ENCODE measurements at regions not wholly inside any gene's neighbourhood (a gene's known extent, or its start where the extent isn't known, plus 50 kb on each side); places are given as distances from the start of the nearest gene placed in this dataset.

DNA sequence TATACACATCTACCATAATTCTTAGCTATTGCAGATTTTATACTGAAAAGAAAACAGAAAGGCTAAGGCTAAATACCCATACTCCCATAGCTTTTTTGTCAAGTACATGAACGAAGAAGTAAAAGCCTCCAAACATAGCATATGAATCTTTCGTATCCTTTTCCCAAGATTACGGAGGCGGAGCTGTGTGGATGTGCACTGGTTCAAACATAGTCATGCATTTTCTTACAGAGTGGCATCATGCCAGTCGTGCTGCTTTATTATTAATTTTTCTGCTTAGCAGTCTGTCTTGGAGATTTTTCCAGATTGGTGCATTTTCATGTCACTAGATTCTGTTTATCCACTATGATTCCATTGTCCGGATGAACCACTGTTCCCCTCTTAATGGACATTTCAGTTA lies 118.7 kb upstream of the RUNX3 start:
- Histone ChIP-seq H3K36me3 (ENCODE audit: insufficient read depth, low read length) (no peaks in the 10 kb centered on the region), H3K4me1 (ENCODE audit: insufficient read depth, low read length, poor library complexity, severe bottlenecking) (no peaks in the 10 kb centered on the region), H4K20me1 (ENCODE audit: insufficient read depth, low read length) (no peaks in the 10 kb centered on the region), H3K27ac (ENCODE audit: low read depth, low read length, poor library complexity, severe bottlenecking) (no peak overlapping the region), H2AFZ (ENCODE audit: low read length) (no peak overlapping the region), H3K4me3 (ENCODE audit: low read depth, low read length, poor library complexity, severe bottlenecking) (no peak overlapping the region), H3K9me3 (ENCODE audit: low read length) (no peaks in the 10 kb centered on the region), H3K4me2 (ENCODE audit: low read length) (no peak overlapping the region), H3K9me2 (ENCODE audit: insufficient read depth, low read length) (no peaks in the 10 kb centered on the region), H3K79me2 (ENCODE audit: insufficient read depth, low read depth, low read length) (no peaks in the 10 kb centered on the region)
- intact Hi-C loops (cut with micrococcal nuclease; ENCODE audit: unreplicated experiment): no loop called here
- no peak for TF ChIP-seq EZH2phosphoT487 (IDR thresholded peaks at IDR 0.05; ENCODE audit: borderline replicate concordance, low read depth, low read length)
- TF ChIP-seq, protein P1, sequence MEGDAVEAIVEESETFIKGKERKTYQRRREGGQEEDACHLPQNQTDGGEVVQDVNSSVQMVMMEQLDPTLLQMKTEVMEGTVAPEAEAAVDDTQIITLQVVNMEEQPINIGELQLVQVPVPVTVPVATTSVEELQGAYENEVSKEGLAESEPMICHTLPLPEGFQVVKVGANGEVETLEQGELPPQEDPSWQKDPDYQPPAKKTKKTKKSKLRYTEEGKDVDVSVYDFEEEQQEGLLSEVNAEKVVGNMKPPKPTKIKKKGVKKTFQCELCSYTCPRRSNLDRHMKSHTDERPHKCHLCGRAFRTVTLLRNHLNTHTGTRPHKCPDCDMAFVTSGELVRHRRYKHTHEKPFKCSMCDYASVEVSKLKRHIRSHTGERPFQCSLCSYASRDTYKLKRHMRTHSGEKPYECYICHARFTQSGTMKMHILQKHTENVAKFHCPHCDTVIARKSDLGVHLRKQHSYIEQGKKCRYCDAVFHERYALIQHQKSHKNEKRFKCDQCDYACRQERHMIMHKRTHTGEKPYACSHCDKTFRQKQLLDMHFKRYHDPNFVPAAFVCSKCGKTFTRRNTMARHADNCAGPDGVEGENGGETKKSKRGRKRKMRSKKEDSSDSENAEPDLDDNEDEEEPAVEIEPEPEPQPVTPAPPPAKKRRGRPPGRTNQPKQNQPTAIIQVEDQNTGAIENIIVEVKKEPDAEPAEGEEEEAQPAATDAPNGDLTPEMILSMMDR (conservative IDR thresholded peaks at IDR 0.05; ENCODE audit: low read length): no peak
- POLR2A ChIA-PET: no interaction called here
- CTCF ChIA-PET (ENCODE audit: unreplicated experiment): no interaction called here
- no peak for DNase-seq (ENCODE audit: low spot score)
- no TSS peak for BruUV-seq (replicated peaks)

DNA sequence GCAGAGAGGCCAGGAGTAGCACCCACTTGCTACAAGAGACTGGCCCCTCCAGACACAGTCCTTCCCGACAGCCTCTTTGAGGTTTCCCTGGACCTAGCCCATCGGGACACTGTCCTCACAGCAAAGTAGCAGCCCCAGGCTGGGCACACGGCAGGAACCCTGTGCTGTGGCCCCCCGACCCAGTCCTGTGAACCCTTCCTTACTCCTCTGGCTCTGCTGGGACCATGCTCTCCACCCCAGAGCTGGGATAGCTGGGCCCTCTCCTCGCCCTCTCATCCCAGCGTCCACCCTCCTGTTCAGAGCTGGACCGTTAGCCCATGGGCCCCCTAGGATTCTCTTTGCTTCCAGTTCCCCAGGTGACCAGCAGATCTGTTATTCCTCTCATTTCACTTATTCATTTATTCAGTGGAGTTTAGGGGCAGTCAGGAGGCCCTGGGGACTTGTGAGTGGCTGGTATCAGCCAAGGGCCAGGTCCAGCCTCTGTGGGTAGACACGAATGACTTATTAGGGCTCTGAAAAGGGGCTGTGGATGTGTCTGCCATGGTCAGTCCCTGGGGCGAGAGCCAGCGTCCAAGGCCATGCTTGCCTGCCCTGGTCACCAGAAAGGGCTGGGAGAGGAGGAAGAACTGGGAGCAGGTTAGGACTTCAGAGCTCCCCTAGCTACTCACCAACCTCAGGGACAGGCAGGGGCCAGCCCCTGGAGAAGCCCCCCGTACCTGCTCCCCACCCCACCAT lies 117.6 kb upstream of the RUNX3 start:
- H3K79me2 ChIP-seq (ENCODE audit: insufficient read depth, low read depth, low read length): no peaks in the 10 kb centered on the region
- no peaks in the 10 kb centered on the region for H4K20me1 ChIP-seq (ENCODE audit: insufficient read depth, low read length)
- H3K9me2 ChIP-seq (ENCODE audit: insufficient read depth, low read length): no peaks in the 10 kb centered on the region
- TF ChIP-seq, protein P1 (conservative IDR thresholded peaks at IDR 0.05; ENCODE audit: low read length): no peak
- TF ChIP-seq EZH2phosphoT487 (IDR thresholded peaks at IDR 0.05; ENCODE audit: borderline replicate concordance, low read depth, low read length): no peak
- intact Hi-C loops (cut with micrococcal nuclease; ENCODE audit: unreplicated experiment): no loop called here
- no peaks in the 10 kb centered on the region for H3K9me3 ChIP-seq (ENCODE audit: low read length)
- no peak overlapping the region for H2AFZ ChIP-seq (ENCODE audit: low read length)
- POLR2A ChIA-PET: interaction anchor here (0.7 kb wide), 1 partner anchor 16 kb away, joined by 3 read pairs; no protein-coding TSS in a partner anchor
- no peak overlapping the region for H3K27ac ChIP-seq (ENCODE audit: low read depth, low read length, poor library complexity, severe bottlenecking)
- H3K4me2 ChIP-seq (ENCODE audit: low read length): no peak overlapping the region
- CTCF ChIA-PET (ENCODE audit: unreplicated experiment): no interaction called here
- DNase-seq (ENCODE audit: low spot score): no peak
- H3K36me3 ChIP-seq (ENCODE audit: insufficient read depth, low read length): no peaks in the 10 kb centered on the region
- BruUV-seq (replicated peaks): no TSS peak
- no peak overlapping the region for H3K4me3 ChIP-seq (ENCODE audit: low read depth, low read length, poor library complexity, severe bottlenecking)
- H3K4me1 ChIP-seq (ENCODE audit: insufficient read depth, low read length, poor library complexity, severe bottlenecking): no peaks in the 10 kb centered on the region

DNA sequence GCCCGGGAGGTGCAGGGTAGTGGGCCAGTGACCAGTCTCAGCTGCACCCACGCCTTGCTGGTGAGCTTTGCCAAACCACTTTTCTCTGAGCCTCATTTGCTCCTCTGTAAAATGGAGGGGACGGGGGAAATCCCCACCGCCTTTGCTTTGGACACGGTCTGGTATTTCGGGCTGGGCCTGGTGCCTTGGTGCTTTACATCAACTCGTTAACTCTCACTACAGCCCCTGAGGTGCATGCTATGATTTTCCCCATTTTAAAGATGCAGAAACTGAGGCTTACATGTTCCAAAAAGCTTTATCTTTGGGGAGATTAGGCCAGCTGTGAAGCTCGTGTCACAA lies 116.1 kb upstream of the RUNX3 start:
- no peaks in the 10 kb centered on the region for H3K9me2 ChIP-seq (ENCODE audit: insufficient read depth, low read length)
- no peak overlapping the region for H3K4me2 ChIP-seq (ENCODE audit: low read length)
- H3K36me3 ChIP-seq (ENCODE audit: insufficient read depth, low read length): no peaks in the 10 kb centered on the region
- no peaks in the 10 kb centered on the region for H3K9me3 ChIP-seq (ENCODE audit: low read length)
- no peak for DNase-seq (ENCODE audit: low spot score)
- POLR2A ChIA-PET: no interaction called here
- intact Hi-C loops (cut with micrococcal nuclease; ENCODE audit: unreplicated experiment): no loop called here
- H3K4me3 ChIP-seq (ENCODE audit: low read depth, low read length, poor library complexity, severe bottlenecking): no peak overlapping the region
- no peak for TF ChIP-seq EZH2phosphoT487 (IDR thresholded peaks at IDR 0.05; ENCODE audit: borderline replicate concordance, low read depth, low read length)
- TF ChIP-seq, protein P1 (conservative IDR thresholded peaks at IDR 0.05; ENCODE audit: low read length): no peak
- H3K4me1 ChIP-seq (ENCODE audit: insufficient read depth, low read length, poor library complexity, severe bottlenecking): no peaks in the 10 kb centered on the region
- no peak overlapping the region for H3K27ac ChIP-seq (ENCODE audit: low read depth, low read length, poor library complexity, severe bottlenecking)
- no TSS peak for BruUV-seq (replicated peaks)
- H3K79me2 ChIP-seq (ENCODE audit: insufficient read depth, low read depth, low read length): no peaks in the 10 kb centered on the region
- no peaks in the 10 kb centered on the region for H4K20me1 ChIP-seq (ENCODE audit: insufficient read depth, low read length)
- CTCF ChIA-PET (ENCODE audit: unreplicated experiment): interaction anchor here (1.0 kb wide), 1 partner anchor 9 kb away, joined by 4 read pairs; no protein-coding TSS in a partner anchor
- H2AFZ ChIP-seq (ENCODE audit: low read length): no peak overlapping the region
